Peyer's patch (tissue), 4 donors: ENCODE measurements at regions not wholly inside any gene's neighbourhood (a gene's known extent, or its start where the extent isn't known, plus 50 kb on each side); places are given as distances from the start of the nearest gene placed in this dataset.
"Not testable (repeated sequence)": the region's sequence is repeated elsewhere in the genome, so short reads cannot be mapped to it uniquely, and the experiment has no call there.

Experiments used
- DNase-seq, 3 donors: peaks; one replicate each; pipeline ENCODE4 v3.0.0-alpha.2; 2017 to 2019
- H3K27ac ChIP-seq, 4 donors: fragments of 200-600 bp; sonication (generic); one replicate each; pipeline ENCODE4 v1.5.1; 2016 to 2019
- H3K27me3 ChIP-seq, 2 donors: fragments of 200-600 bp; sonication (generic); one replicate each; pipeline ENCODE4 v1.5.1; 2019
- H3K36me3 ChIP-seq, 3 donors: fragments of 200-600 bp; sonication (generic); one replicate each; pipeline ENCODE4 v1.5.1; 2016 to 2019
- H3K4me1 ChIP-seq, 4 donors: fragments of 200-600 bp; sonication (generic); one replicate each; pipeline ENCODE4 v1.5.1; 2016 to 2019
- H3K4me3 ChIP-seq, 4 donors: fragments of 200-600 bp; sonication (generic); 1 replicate in 3 of 4; 2 replicates in 1 of 4; pipeline ENCODE4 v1.5.1; 2016 to 2019; ENCODE audit warnings: mild to moderate bottlenecking in 1 of 4
- H3K9me3 ChIP-seq, 4 donors: fragments of 200-600 bp; sonication (generic); one replicate each; pipeline ENCODE4 v1.5.1; 2016 to 2019; ENCODE audit warnings: mild to moderate bottlenecking in 1 of 4
- POLR2A ChIP-seq, 2 donors: fragments of 450-650 bp; IDR thresholded peaks; one replicate each; pipeline ENCODE4 v1.5.1; 2017; ENCODE audit warnings: antibody characterized with exemption in 2 of 2, mild to moderate bottlenecking in 2 of 2, moderate library complexity in 2 of 2
- TF ChIP-seq, protein P1 (sequence below), 6 experiments: fragments of 450-650 bp in 4 of 6; fragments of 200-600 bp in 2 of 6; sonication (generic) in 1 of 6; IDR thresholded peaks; one replicate each; pipeline ENCODE4 v1.5.1; 2017 to 2019; ENCODE audit warnings: antibody characterized with exemption in 6 of 6, mild to moderate bottlenecking in 3 of 6, moderate library complexity in 1 of 6

DNA sequence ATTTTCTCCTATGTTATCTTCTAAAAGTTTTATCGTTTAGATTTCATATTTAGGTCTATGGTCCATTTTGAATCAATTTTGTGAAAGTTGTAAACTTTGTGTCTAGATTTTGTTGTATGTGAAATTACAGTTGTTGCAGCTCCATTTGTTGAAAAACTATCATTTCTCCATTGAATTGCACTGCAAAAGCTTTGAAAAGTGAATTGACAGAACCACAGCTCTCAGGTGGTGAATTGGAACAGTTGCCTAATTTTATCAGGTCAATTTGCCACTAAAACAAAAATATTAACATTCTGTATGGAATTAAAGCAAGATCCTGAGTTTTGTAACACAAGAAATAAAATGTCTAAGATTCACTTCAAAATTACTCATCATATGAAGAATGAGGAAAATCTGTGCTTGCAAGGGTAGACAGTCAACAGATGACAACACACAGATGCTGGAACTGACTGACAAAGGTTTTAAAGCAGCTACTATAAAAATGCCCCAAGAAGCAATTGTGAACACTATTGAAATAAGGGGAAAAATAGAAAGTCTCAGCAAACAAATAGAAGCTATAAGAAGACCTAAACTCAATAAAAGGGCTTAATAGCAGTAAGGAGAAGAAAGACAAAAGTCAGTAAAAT lies 346.7 kb downstream of the PAX1 start:
- Histone ChIP-seq H3K27ac (no peak overlapping the region), H3K4me3 (no peak overlapping the region), H3K27me3 (no peaks in the 10 kb centered on the region), H3K4me1 (no peaks in the 10 kb centered on the region), H3K36me3 (no peaks in the 10 kb centered on the region), H3K9me3 (no peaks in the 10 kb centered on the region)
- DNase-seq = no peak
- TF ChIP-seq POLR2A (IDR thresholded peaks at IDR 0.05) = no peak
- TF ChIP-seq, protein P1, sequence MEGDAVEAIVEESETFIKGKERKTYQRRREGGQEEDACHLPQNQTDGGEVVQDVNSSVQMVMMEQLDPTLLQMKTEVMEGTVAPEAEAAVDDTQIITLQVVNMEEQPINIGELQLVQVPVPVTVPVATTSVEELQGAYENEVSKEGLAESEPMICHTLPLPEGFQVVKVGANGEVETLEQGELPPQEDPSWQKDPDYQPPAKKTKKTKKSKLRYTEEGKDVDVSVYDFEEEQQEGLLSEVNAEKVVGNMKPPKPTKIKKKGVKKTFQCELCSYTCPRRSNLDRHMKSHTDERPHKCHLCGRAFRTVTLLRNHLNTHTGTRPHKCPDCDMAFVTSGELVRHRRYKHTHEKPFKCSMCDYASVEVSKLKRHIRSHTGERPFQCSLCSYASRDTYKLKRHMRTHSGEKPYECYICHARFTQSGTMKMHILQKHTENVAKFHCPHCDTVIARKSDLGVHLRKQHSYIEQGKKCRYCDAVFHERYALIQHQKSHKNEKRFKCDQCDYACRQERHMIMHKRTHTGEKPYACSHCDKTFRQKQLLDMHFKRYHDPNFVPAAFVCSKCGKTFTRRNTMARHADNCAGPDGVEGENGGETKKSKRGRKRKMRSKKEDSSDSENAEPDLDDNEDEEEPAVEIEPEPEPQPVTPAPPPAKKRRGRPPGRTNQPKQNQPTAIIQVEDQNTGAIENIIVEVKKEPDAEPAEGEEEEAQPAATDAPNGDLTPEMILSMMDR (IDR thresholded peaks at IDR 0.05) = no peak

DNA sequence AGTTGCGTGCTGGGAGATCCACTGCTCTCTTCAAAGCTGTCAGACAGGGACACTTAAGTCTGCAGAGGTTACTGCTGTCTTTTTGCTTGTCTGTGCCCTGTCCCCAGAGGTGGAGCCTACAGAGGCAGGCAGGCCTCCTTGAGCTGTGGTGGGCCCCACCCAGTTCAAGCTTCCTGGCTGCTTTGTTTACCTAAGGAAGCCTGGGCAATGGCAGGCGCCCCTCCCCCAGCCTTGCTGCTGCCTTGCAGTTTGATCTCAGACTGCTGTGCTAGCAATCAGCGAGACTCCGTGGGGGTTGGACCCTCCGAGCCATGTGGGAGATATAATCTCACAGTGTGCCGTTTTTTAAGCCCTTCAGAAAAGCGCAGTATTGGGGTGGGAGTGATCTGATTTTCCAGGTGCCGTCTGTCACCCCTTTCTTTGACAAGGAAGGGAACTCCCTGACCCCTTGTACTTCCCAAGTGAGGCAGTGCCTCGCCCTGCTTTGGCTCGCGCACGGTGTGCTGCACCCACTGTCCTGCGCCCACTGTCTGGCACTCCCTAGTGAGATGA lies 340.6 kb downstream of the PAX1 start:
- peak overlapping the region in 2 of 4 donors; percentile 11 to 14 for H3K4me3 ChIP-seq
- H3K27ac ChIP-seq, H3K27me3 ChIP-seq, H3K4me1 ChIP-seq, H3K9me3 ChIP-seq, H3K36me3 ChIP-seq: not testable (repeated sequence)
- peak in 2 of 3 donors; percentile 54 to 64 for DNase-seq

DNA sequence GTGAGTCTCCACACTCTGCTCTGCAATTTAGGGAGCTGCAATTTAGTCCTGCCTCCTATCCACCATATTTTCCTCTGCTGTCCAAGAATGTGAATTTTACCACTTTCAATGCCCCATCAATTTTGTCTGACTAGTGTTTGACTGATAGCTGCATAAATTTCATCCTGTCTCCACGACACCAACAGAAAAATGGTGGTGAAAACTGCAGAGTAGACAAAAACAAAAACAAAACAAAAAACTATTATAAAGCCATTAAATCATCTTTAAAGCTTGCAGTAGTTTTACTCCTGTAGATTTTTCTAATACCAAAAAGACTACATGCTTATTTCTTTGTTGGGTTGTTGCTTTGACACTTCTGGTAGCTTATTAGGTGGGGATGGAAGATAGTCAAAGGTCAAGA lies 322.0 kb downstream of the PAX1 start:
- H3K36me3 ChIP-seq = no peaks in the 10 kb centered on the region
- H3K4me3 ChIP-seq = no peak overlapping the region
- no peak for DNase-seq
- no peaks in the 10 kb centered on the region for H3K27me3 ChIP-seq
- H3K4me1 ChIP-seq = no peaks in the 10 kb centered on the region
- no peaks in the 10 kb centered on the region for H3K9me3 ChIP-seq
- no peak overlapping the region for H3K27ac ChIP-seq
- no peak for TF ChIP-seq POLR2A (IDR thresholded peaks at IDR 0.05)
- TF ChIP-seq, protein P1 (IDR thresholded peaks at IDR 0.05) = no peak

DNA sequence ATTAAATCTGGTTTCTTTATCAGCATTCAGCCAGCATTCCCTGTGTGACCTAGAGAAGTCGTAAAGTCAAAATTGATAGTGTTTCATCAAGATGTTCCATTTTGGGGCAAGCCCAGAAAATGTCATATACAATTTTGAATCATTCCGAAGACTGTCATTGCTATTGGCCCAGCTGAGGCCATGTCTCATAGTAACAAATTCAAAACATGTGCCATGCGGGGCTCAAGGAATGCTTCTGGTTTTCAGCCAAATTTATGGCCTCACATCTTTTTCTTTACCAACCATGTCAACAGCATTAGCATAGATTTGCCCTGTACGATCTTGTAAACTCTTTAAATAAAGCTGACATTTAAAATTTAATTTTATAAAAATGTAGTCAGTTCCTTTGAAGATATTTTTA lies 314.7 kb downstream of the PAX1 start:
- no peak overlapping the region for H3K27ac ChIP-seq
- no peak for DNase-seq
- TF ChIP-seq, protein P1 (IDR thresholded peaks at IDR 0.05) = no peak
- no peak for TF ChIP-seq POLR2A (IDR thresholded peaks at IDR 0.05)
- H3K36me3 ChIP-seq = no peaks in the 10 kb centered on the region
- no peak overlapping the region for H3K4me3 ChIP-seq
- H3K27me3 ChIP-seq = no peaks in the 10 kb centered on the region
- H3K9me3 ChIP-seq = no peaks in the 10 kb centered on the region
- H3K4me1 ChIP-seq = no peaks in the 10 kb centered on the region

DNA sequence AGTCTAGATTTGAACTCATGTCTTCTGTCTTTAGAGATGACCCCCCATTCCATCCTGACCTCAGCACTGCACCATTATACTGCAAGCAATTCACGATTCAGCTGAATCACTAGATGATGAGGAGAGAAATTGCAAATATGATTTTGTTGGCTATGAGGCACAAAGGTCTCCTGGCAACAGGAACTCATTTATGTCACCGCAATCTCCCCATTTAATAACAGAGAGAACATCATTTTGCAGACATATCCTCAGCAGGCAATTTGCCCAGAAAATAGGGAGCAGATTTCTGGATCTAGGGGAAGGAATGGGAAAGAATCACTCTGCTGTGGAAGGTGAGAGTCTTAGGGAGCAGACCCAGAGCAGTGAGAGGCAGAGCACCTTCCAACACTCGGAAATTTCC lies 303.0 kb downstream of the PAX1 start:
- H3K27ac ChIP-seq = no peak overlapping the region
- H3K4me1 ChIP-seq = no peaks in the 10 kb centered on the region
- DNase-seq = no peak
- H3K9me3 ChIP-seq = no peaks in the 10 kb centered on the region
- TF ChIP-seq, protein P1 (IDR thresholded peaks at IDR 0.05) = no peak
- TF ChIP-seq POLR2A (IDR thresholded peaks at IDR 0.05) = no peak
- H3K4me3 ChIP-seq = no peak overlapping the region
- no peaks in the 10 kb centered on the region for H3K36me3 ChIP-seq
- H3K27me3 ChIP-seq = no peaks in the 10 kb centered on the region

DNA sequence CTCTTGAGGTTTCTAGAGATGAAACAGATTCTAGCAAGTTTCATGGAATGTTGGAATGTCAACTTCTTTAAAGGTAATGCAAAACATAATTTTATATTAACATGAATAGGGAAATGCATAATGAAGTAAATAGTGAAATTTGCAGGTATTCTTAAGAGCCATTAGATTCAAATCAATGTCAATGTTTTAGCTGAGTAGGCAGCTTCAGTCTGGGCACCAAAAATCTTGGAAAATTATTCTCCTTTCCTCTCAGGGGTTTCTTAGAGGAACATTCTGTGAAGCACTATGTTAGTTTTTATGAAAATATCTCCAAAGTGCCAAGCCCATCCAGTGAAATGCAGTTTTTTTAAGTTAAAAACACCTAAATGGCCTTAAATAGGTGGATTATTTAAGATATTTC lies 300.8 kb downstream of the PAX1 start:
- H3K27me3 ChIP-seq = no peaks in the 10 kb centered on the region
- TF ChIP-seq, protein P1 (IDR thresholded peaks at IDR 0.05) = no peak
- TF ChIP-seq POLR2A (IDR thresholded peaks at IDR 0.05) = no peak
- H3K27ac ChIP-seq = no peak overlapping the region
- no peaks in the 10 kb centered on the region for H3K36me3 ChIP-seq
- no peaks in the 10 kb centered on the region for H3K9me3 ChIP-seq
- H3K4me1 ChIP-seq = no peaks in the 10 kb centered on the region
- no peak for DNase-seq
- H3K4me3 ChIP-seq = no peak overlapping the region
